ENCODE measurements at regions not wholly inside any gene's neighbourhood (a gene's known extent, or its start where the extent isn't known, plus 50 kb on each side); places are given as distances from the start of the nearest gene placed in this dataset.

GRCh38 chr9:73269430-73270101, 117.9 kb downstream of the ANXA1 start:
- TF ChIP-seq POLR2A (IDR thresholded peaks at IDR 0.05) (no peak), CTCF (IDR thresholded peaks at IDR 0.05 in 4 of 5, conservative IDR thresholded peaks at IDR 0.05 in 1 of 5) (no peak)

All from gastrocnemius medialis (tissue), 4 donors.